PFSK-1 (cell line): ENCODE measurements at regions not wholly inside any gene's neighbourhood (a gene's known extent, or its start where the extent isn't known, plus 50 kb on each side); places are given as distances from the start of the nearest gene placed in this dataset.

Source experiments
- POLR2AphosphoS5 ChIP-seq: IDR thresholded peaks from 2 replicates; pipeline ENCODE4 v1.6.1; 2012; ENCODE audit warnings: low read depth, mild to moderate bottlenecking, control low read depth, low read length, moderate library complexity
- REST ChIP-seq, 2 experiments: IDR thresholded peaks; 2 replicates each; pipeline versions ENCODE4 v1.6.1 to v1.8.0; 2011 to 2012; ENCODE audit warnings: low read depth in 2 of 2, low read length in 2 of 2, control low read depth in 1 of 2, inconsistent platforms in 1 of 2, mild to moderate bottlenecking in 1 of 2, moderate library complexity in 1 of 2; ENCODE audit not compliant: insufficient read depth in 1 of 2

GRCh38 chr7:116322541-116322940 is 112.2 kb downstream of the TES start:
- TF ChIP-seq POLR2AphosphoS5 (no peak), REST (IDR thresholded peaks at IDR 0.05; ENCODE audit: insufficient read depth in 1 of 2, low read depth in 2 of 2, low read length in 2 of 2) (no peak)
